HepG2 (cell line): ENCODE measurements at regions not wholly inside any gene's neighbourhood (a gene's known extent, or its start where the extent isn't known, plus 50 kb on each side); places are given as distances from the start of the nearest gene placed in this dataset.
A peak's percentile ranks its signal among the peaks of the same experiment; 100 is the strongest.

Experiments
- FOSL2 ChIP-seq: sonication (generic); formaldehyde crosslinking; IDR thresholded peaks from 2 replicates; pipeline ENCODE4 v1.4.0; 2020; ENCODE audit warnings: missing genetic modification reagents
- FOXJ3 ChIP-seq: sonication (generic); formaldehyde crosslinking; IDR thresholded peaks from 2 replicates; pipeline ENCODE4 v1.4.0; 2020; ENCODE audit warnings: missing genetic modification reagents, mild to moderate bottlenecking, borderline replicate concordance
- NFE2L2 ChIP-seq: fragments of 150-350 bp; IDR thresholded peaks from 2 replicates; pipeline ENCODE4 v1.6.1; 2014; ENCODE audit warnings: low read length
- NFYC ChIP-seq: IDR thresholded peaks from 2 replicates; pipeline ENCODE4 v1.6.1; 2016; ENCODE audit warnings: missing genetic modification reagents, missing compliant biosample characterization
- PAWR ChIP-seq: sonication (generic); formaldehyde crosslinking; IDR thresholded peaks from 2 replicates; pipeline ENCODE4 v1.4.0; 2020; ENCODE audit warnings: missing genetic modification reagents, mild to moderate bottlenecking, borderline replicate concordance
- REPIN1 ChIP-seq: sonication (generic); formaldehyde crosslinking; IDR thresholded peaks from 2 replicates; pipeline ENCODE4 v1.8.0; 2022; ENCODE audit warnings: missing genetic modification reagents, low read depth, mild to moderate bottlenecking, borderline replicate concordance
- SMAD3 ChIP-seq: sonication (generic); formaldehyde crosslinking; IDR thresholded peaks from 2 replicates; pipeline ENCODE4 v1.4.0; 2020; ENCODE audit warnings: missing genetic modification reagents
- ZFY ChIP-seq: sonication (generic); formaldehyde crosslinking; IDR thresholded peaks from 2 replicates; pipeline ENCODE4 v1.4.0; 2020; ENCODE audit warnings: missing genetic modification reagents
- ZFYVE20 ChIP-seq: sonication (generic); formaldehyde crosslinking; IDR thresholded peaks from 2 replicates; pipeline ENCODE4 v1.8.0; 2023; ENCODE audit warnings: low read depth, mild to moderate bottlenecking, moderate library complexity, missing genetic modification reagents, borderline replicate concordance
- ZNF17 ChIP-seq: sonication (generic); formaldehyde crosslinking; IDR thresholded peaks from 2 replicates; pipeline ENCODE4 v1.5.0; 2020; ENCODE audit warnings: mild to moderate bottlenecking, missing genetic modification reagents
- ZNF264 ChIP-seq: sonication (generic); formaldehyde crosslinking; IDR thresholded peaks from 2 replicates; pipeline ENCODE4 v1.4.0; 2020; ENCODE audit warnings: missing genetic modification reagents
- ZNF367 ChIP-seq: sonication (generic); formaldehyde crosslinking; IDR thresholded peaks from 2 replicates; pipeline ENCODE4 v1.4.0; 2020; ENCODE audit warnings: missing genetic modification reagents, borderline replicate concordance
- ZNF543 ChIP-seq: sonication (generic); formaldehyde crosslinking; IDR thresholded peaks from 2 replicates; pipeline ENCODE4 v1.4.0; 2020; ENCODE audit warnings: mild to moderate bottlenecking, missing genetic modification reagents
- ZNF556 ChIP-seq: sonication (generic); formaldehyde crosslinking; IDR thresholded peaks from 2 replicates; pipeline ENCODE4 v1.4.0; 2020; ENCODE audit warnings: mild to moderate bottlenecking, missing genetic modification reagents, borderline replicate concordance
- ZNF674 ChIP-seq: sonication (generic); formaldehyde crosslinking; IDR thresholded peaks from 2 replicates; pipeline ENCODE4 v1.5.0; 2020; ENCODE audit warnings: low read depth, mild to moderate bottlenecking, missing genetic modification reagents
- ZNF761 ChIP-seq: sonication (generic); formaldehyde crosslinking; conservative IDR thresholded peaks from 2 replicates; pipeline ENCODE4 v1.4.0; 2020; ENCODE audit warnings: mild to moderate bottlenecking, missing genetic modification reagents
- ZNF879 ChIP-seq: sonication (generic); formaldehyde crosslinking; IDR thresholded peaks from 2 replicates; pipeline ENCODE4 v1.8.1; 2023; ENCODE audit warnings: missing genetic modification reagents
- TF ChIP-seq, protein P1 (sequence below): sonication (generic); formaldehyde crosslinking; conservative IDR thresholded peaks from 2 replicates; pipeline ENCODE4 v1.4.0; 2020; ENCODE audit warnings: missing genetic modification reagents
- TF ChIP-seq, protein P2 (sequence below): sonication (generic); formaldehyde crosslinking; IDR thresholded peaks from 2 replicates; pipeline ENCODE4 v1.8.0; 2022; ENCODE audit warnings: mild to moderate bottlenecking, missing genetic modification reagents
- TF ChIP-seq, protein P3 (sequence below): sonication (generic); formaldehyde crosslinking; IDR thresholded peaks from 2 replicates; pipeline ENCODE4 v1.4.0; 2020; ENCODE audit warnings: missing genetic modification reagents
- TF ChIP-seq, protein P4 (sequence below): sonication (generic); formaldehyde crosslinking; IDR thresholded peaks from 2 replicates; pipeline ENCODE4 v1.5.0; 2020; ENCODE audit warnings: missing genetic modification reagents
- TF ChIP-seq, protein P5 (sequence below): sonication (generic); formaldehyde crosslinking; IDR thresholded peaks from 2 replicates; pipeline ENCODE4 v1.4.0; 2020; ENCODE audit warnings: missing genetic modification reagents, borderline replicate concordance

DNA sequence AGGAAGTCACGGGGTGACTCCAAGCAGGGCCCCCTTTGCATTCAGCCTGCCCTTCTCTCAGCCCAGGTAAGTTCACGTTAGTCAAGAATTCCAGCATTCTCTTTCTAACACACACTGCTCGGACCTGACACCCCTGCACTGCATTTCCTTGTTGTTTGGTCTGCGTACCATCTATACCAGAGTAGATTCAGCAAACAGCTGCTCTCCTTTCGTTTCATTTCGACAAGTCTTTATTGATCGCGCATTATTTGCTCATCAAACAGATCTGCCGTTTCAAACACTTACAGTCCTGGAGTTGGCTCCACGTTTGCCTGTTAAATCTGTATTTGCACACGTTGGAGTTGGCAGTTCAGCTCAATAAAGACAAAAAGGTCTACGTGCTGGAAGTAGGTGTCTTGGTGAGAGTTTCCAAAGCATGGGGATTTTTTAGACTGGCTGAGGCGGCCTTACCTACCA, 495.1 kb downstream of the RPS24 start (continued):
- TF ChIP-seq FOXJ3 (CRISPR knock-in tag), result peak; percentile 89; the same call in 1 of the 2 replicates
- TF ChIP-seq ZFY (CRISPR knock-in tag), result peak; percentile 31
- no peak for TF ChIP-seq NFYC (CRISPR knock-in tag)
- TF ChIP-seq, protein P1, sequence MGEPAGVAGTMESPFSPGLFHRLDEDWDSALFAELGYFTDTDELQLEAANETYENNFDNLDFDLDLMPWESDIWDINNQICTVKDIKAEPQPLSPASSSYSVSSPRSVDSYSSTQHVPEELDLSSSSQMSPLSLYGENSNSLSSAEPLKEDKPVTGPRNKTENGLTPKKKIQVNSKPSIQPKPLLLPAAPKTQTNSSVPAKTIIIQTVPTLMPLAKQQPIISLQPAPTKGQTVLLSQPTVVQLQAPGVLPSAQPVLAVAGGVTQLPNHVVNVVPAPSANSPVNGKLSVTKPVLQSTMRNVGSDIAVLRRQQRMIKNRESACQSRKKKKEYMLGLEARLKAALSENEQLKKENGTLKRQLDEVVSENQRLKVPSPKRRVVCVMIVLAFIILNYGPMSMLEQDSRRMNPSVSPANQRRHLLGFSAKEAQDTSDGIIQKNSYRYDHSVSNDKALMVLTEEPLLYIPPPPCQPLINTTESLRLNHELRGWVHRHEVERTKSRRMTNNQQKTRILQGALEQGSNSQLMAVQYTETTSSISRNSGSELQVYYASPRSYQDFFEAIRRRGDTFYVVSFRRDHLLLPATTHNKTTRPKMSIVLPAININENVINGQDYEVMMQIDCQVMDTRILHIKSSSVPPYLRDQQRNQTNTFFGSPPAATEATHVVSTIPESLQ (CRISPR knock-in tag), result no peak
- TF ChIP-seq ZNF543, result 0 out of 2 replicates have a peak, but pooled peaks have one; percentile 59
- peak; percentile 90 for TF ChIP-seq ZNF264 (CRISPR knock-in tag)
- peak; percentile 98; the same call in 1 of the 2 replicates for TF ChIP-seq ZNF556
- TF ChIP-seq ZNF367 (CRISPR knock-in tag), result no peak
- peak; percentile 75; the same call in 1 of the 2 replicates for TF ChIP-seq REPIN1 (CRISPR knock-in tag)
- TF ChIP-seq ZNF761 (CRISPR knock-in tag), result peak; percentile 87
- TF ChIP-seq PAWR, result no peak
- TF ChIP-seq, protein P2, sequence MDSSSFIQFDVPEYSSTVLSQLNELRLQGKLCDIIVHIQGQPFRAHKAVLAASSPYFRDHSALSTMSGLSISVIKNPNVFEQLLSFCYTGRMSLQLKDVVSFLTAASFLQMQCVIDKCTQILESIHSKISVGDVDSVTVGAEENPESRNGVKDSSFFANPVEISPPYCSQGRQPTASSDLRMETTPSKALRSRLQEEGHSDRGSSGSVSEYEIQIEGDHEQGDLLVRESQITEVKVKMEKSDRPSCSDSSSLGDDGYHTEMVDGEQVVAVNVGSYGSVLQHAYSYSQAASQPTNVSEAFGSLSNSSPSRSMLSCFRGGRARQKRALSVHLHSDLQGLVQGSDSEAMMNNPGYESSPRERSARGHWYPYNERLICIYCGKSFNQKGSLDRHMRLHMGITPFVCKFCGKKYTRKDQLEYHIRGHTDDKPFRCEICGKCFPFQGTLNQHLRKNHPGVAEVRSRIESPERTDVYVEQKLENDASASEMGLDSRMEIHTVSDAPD (CRISPR knock-in tag), result no peak; the same call in none of the 2 replicates
- peak; percentile 72 for TF ChIP-seq FOSL2 (CRISPR knock-in tag)
- TF ChIP-seq, protein P3, sequence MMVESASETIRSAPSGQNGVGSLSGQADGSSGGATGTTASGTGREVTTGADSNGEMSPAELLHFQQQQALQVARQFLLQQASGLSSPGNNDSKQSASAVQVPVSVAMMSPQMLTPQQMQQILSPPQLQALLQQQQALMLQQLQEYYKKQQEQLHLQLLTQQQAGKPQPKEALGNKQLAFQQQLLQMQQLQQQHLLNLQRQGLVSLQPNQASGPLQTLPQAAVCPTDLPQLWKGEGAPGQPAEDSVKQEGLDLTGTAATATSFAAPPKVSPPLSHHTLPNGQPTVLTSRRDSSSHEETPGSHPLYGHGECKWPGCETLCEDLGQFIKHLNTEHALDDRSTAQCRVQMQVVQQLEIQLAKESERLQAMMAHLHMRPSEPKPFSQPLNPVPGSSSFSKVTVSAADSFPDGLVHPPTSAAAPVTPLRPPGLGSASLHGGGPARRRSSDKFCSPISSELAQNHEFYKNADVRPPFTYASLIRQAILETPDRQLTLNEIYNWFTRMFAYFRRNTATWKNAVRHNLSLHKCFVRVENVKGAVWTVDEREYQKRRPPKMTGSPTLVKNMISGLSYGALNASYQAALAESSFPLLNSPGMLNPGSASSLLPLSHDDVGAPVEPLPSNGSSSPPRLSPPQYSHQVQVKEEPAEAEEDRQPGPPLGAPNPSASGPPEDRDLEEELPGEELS (CRISPR knock-in tag), result peak; percentile 97
- TF ChIP-seq, protein P4, sequence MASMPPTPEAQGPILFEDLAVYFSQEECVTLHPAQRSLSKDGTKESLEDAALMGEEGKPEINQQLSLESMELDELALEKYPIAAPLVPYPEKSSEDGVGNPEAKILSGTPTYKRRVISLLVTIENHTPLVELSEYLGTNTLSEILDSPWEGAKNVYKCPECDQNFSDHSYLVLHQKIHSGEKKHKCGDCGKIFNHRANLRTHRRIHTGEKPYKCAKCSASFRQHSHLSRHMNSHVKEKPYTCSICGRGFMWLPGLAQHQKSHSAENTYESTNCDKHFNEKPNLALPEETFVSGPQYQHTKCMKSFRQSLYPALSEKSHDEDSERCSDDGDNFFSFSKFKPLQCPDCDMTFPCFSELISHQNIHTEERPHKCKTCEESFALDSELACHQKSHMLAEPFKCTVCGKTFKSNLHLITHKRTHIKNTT (CRISPR knock-in tag), result no peak
- TF ChIP-seq ZNF674, result no peak
- no peak for TF ChIP-seq ZFYVE20 (CRISPR knock-in tag)
- peak; percentile 84; the same call in 1 of the 2 replicates for TF ChIP-seq SMAD3
- no peak for TF ChIP-seq ZNF17
- no peak for TF ChIP-seq NFE2L2
- no peak for TF ChIP-seq ZNF879 (CRISPR knock-in tag)
- TF ChIP-seq, protein P5, sequence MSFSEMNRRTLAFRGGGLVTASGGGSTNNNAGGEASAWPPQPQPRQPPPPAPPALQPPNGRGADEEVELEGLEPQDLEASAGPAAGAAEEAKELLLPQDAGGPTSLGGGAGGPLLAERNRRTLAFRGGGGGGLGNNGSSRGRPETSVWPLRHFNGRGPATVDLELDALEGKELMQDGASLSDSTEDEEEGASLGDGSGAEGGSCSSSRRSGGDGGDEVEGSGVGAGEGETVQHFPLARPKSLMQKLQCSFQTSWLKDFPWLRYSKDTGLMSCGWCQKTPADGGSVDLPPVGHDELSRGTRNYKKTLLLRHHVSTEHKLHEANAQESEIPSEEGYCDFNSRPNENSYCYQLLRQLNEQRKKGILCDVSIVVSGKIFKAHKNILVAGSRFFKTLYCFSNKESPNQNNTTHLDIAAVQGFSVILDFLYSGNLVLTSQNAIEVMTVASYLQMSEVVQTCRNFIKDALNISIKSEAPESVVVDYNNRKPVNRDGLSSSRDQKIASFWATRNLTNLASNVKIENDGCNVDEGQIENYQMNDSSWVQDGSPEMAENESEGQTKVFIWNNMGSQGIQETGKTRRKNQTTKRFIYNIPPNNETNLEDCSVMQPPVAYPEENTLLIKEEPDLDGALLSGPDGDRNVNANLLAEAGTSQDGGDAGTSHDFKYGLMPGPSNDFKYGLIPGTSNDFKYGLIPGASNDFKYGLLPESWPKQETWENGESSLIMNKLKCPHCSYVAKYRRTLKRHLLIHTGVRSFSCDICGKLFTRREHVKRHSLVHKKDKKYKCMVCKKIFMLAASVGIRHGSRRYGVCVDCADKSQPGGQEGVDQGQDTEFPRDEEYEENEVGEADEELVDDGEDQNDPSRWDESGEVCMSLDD (CRISPR knock-in tag), result no peak
